Mesenchymal stem cell (in vitro differentiated cells and primary cell): ENCODE measurements at regions not wholly inside any gene's neighbourhood (a gene's known extent, or its start where the extent isn't known, plus 50 kb on each side); places are given as distances from the start of the nearest gene placed in this dataset.

ENCODE experiments used
- DNase-seq: peaks from one replicate; pipeline ENCODE4 v3.0.0-alpha.2; 2013
- H2AFZ ChIP-seq: one replicate; pipeline ENCODE4 v1.6.1; 2013; ENCODE audit warnings: low read depth, mild to moderate bottlenecking, control low read depth, inconsistent platforms, low read length, moderate library complexity
- H2AK5ac ChIP-seq: 2 replicates; pipeline ENCODE4 v1.6.1; 2013; ENCODE audit warnings: low read length, moderate library complexity, mild to moderate bottlenecking, inconsistent platforms; ENCODE audit not compliant: severe bottlenecking
- H2BK120ac ChIP-seq: one replicate; pipeline ENCODE4 v1.6.1; 2013; ENCODE audit warnings: low read depth, mild to moderate bottlenecking, inconsistent platforms, low read length, moderate library complexity
- H2BK12ac ChIP-seq, 2 experiments: one replicate each; pipeline ENCODE4 v1.6.1; 2013; ENCODE audit warnings: inconsistent platforms in 2 of 2, low read length in 2 of 2, mild to moderate bottlenecking in 2 of 2, moderate library complexity in 2 of 2, control low read depth in 1 of 2
- H2BK15ac ChIP-seq: one replicate; pipeline ENCODE4 v1.6.1; 2013; ENCODE audit warnings: mild to moderate bottlenecking, low read depth, inconsistent platforms; ENCODE audit not compliant: poor library complexity, severe bottlenecking
- H2BK5ac ChIP-seq: 2 replicates; pipeline ENCODE4 v1.6.1; 2013; ENCODE audit warnings: low read depth, mild to moderate bottlenecking, low read length, control low read depth, inconsistent platforms; ENCODE audit not compliant: poor library complexity, severe bottlenecking
- H3K14ac ChIP-seq, 2 experiments: one replicate each; pipeline ENCODE4 v1.6.1; 2013; ENCODE audit warnings: inconsistent platforms in 2 of 2, low read length in 2 of 2, control low read depth in 1 of 2, mild to moderate bottlenecking in 1 of 2, moderate library complexity in 1 of 2
- H3K18ac ChIP-seq, 2 experiments: one replicate each; pipeline ENCODE4 v1.6.1; 2013; ENCODE audit warnings: inconsistent platforms in 2 of 2, low read length in 2 of 2, control low read depth in 1 of 2, low read depth in 1 of 2, mild to moderate bottlenecking in 1 of 2
- H3K23ac ChIP-seq, 2 experiments: one replicate each; pipeline ENCODE4 v1.6.1; 2013; ENCODE audit warnings: inconsistent platforms in 2 of 2, low read length in 2 of 2, mild to moderate bottlenecking in 2 of 2, moderate library complexity in 2 of 2, control low read depth in 1 of 2
- H3K27ac ChIP-seq: 2 replicates; pipeline ENCODE4 v1.5.1; 2013; ENCODE audit warnings: mild to moderate bottlenecking, moderate library complexity, low read length, control low read depth, inconsistent platforms; ENCODE audit not compliant: poor library complexity, severe bottlenecking
- H3K27me3 ChIP-seq, 2 experiments: 2 replicates each; pipeline versions ENCODE4 v1.6.1 to v1.7.0; 2013; ENCODE audit warnings: low read length in 2 of 2, mild to moderate bottlenecking in 2 of 2, moderate library complexity in 2 of 2, control low read depth in 1 of 2, inconsistent platforms in 1 of 2; ENCODE audit not compliant: control insufficient read depth in 1 of 2, insufficient read depth in 1 of 2
- H3K36me3 ChIP-seq, 2 experiments: 2 replicates each; pipeline versions ENCODE4 v1.6.1 to v1.7.0; 2013; ENCODE audit warnings: low read length in 2 of 2, control low read depth in 1 of 2, inconsistent platforms in 1 of 2, low read depth in 1 of 2, mild to moderate bottlenecking in 1 of 2; ENCODE audit not compliant: insufficient read depth in 2 of 2, control insufficient read depth in 1 of 2
- H3K4ac ChIP-seq, 2 experiments: one replicate each; pipeline ENCODE4 v1.6.1; 2013; ENCODE audit warnings: inconsistent platforms in 2 of 2, low read length in 2 of 2, mild to moderate bottlenecking in 2 of 2, moderate library complexity in 2 of 2, control low read depth in 1 of 2, low read depth in 1 of 2
- H3K4me1 ChIP-seq: 2 replicates; pipeline ENCODE4 v1.6.1; 2013; ENCODE audit warnings: low read depth, low read length, control low read depth; ENCODE audit not compliant: control insufficient read depth, insufficient read depth
- H3K4me2 ChIP-seq: 2 replicates; pipeline ENCODE4 v1.6.1; 2013; ENCODE audit warnings: low read length, mild to moderate bottlenecking, inconsistent platforms; ENCODE audit not compliant: poor library complexity, severe bottlenecking
- H3K4me3 ChIP-seq, 2 experiments: 2 replicates each; pipeline versions ENCODE4 v1.5.1 to v1.7.0; 2013; ENCODE audit warnings: low read length in 2 of 2, mild to moderate bottlenecking in 2 of 2, control low read depth in 1 of 2, low read depth in 1 of 2; ENCODE audit not compliant: insufficient read depth in 1 of 2
- H3K79me1 ChIP-seq: replicated peaks from 2 replicates; pipeline ENCODE4 v1.6.1; 2013; ENCODE audit warnings: mild to moderate bottlenecking, control low read depth, low read length, inconsistent platforms; ENCODE audit not compliant: poor library complexity, severe bottlenecking
- H3K9ac ChIP-seq: 2 replicates; pipeline ENCODE4 v1.7.0; 2013; ENCODE audit warnings: mild to moderate bottlenecking, low read length, moderate library complexity
- H3K9me3 ChIP-seq: 2 replicates; pipeline ENCODE4 v1.7.0; 2013; ENCODE audit warnings: mild to moderate bottlenecking, low read length; ENCODE audit not compliant: control insufficient read depth
- H4K8ac ChIP-seq: one replicate; pipeline ENCODE4 v1.6.1; 2013; ENCODE audit warnings: inconsistent platforms, mild to moderate bottlenecking, low read length, moderate library complexity
- H4K91ac ChIP-seq: one replicate; pipeline ENCODE4 v1.6.1; 2013; ENCODE audit warnings: mild to moderate bottlenecking, low read length, inconsistent platforms
- WGBS: methylation state at CpG from one replicate; pipeline ENCODE4 v1.1.7; 2013; ENCODE audit warnings: mixed read lengths; 5-methylcytosine and 5-hydroxymethylcytosine counted together

DNA sequence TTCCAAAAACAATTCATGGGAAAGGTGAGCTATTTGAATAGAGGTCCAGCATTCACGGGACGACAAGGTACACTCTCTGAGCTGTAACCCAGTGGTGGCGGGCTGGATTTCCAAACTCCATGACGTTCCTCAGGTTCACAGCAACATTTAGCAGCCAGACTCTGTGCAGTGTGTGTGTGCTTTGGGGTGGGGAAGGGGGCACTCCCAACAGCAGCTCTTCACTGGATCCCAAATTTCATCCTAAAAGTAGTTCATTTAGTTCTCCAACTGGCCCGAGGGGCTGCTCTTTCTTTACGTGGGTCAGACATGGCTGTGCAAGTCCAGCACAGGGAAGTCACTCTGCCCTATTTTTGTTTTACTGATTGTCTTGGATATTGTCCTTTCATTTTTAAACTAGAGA lies 98.0 kb upstream of the IRX2 start:
- Histone ChIP-seq H3K4me3 (no peak overlapping the region), H3K27me3 (no peaks in the 10 kb centered on the region), H2BK12ac (no peak overlapping the region), H3K4ac (no peak overlapping the region), H3K79me1 (no peaks in the 10 kb centered on the region), H2AFZ (no peak overlapping the region), H2BK5ac (no peak overlapping the region), H3K27ac (no peak overlapping the region), H3K9ac (no peak overlapping the region), H3K9me3 (no peaks in the 10 kb centered on the region), H2AK5ac (no peak overlapping the region), H4K91ac (no peak overlapping the region), H3K18ac (no peak overlapping the region), H2BK120ac (no peak overlapping the region), H3K23ac (no peak overlapping the region), H3K4me2 (no peak overlapping the region), H2BK15ac (no peak overlapping the region), H3K4me1 (no peaks in the 10 kb centered on the region), H3K14ac (no peak overlapping the region), H3K36me3 (no peaks in the 10 kb centered on the region), H4K8ac (no peak overlapping the region)
- no peak for DNase-seq
- 83% methylated on average over 6 of the region's 6 CpGs for WGBS

DNA sequence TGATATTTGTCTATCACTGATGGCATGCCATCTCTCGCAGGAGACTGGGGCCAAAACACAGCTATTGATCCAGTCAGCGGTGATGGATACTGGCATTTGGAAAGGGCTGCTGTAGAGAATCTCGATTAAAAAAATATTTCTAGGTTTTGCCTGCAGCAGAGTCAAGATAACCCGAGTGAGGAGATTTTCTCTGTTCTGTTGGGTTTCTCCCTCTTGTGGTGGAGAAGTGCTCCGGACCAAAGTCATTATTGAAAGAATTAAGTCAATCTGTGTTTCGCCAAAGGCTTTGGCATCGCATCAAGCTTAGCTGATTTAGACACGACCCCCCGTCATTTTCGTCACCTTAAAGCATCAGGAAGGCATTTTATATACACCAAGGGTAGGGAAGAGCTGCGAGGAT lies 97.1 kb upstream of the IRX2 start:
- H3K36me3 ChIP-seq: no peaks in the 10 kb centered on the region
- no peak overlapping the region for H2AFZ ChIP-seq
- no peak overlapping the region for H2BK5ac ChIP-seq
- no peak overlapping the region for H3K9ac ChIP-seq
- H3K9me3 ChIP-seq: no peaks in the 10 kb centered on the region
- no peak overlapping the region for H3K14ac ChIP-seq
- no peak overlapping the region for H3K4me2 ChIP-seq
- H2BK12ac ChIP-seq: no peak overlapping the region
- H3K4me1 ChIP-seq: no peaks in the 10 kb centered on the region
- no peak overlapping the region for H3K4ac ChIP-seq
- H2AK5ac ChIP-seq: no peak overlapping the region
- H3K18ac ChIP-seq: no peak overlapping the region
- no peaks in the 10 kb centered on the region for H3K27me3 ChIP-seq
- no peak overlapping the region for H3K23ac ChIP-seq
- no peak overlapping the region for H3K4me3 ChIP-seq
- H4K91ac ChIP-seq: no peak overlapping the region
- H3K79me1 ChIP-seq: no peaks in the 10 kb centered on the region
- WGBS: 71% methylated on average over 11 of the region's 11 CpGs
- no peak overlapping the region for H3K27ac ChIP-seq
- H2BK15ac ChIP-seq: no peak overlapping the region
- H2BK120ac ChIP-seq: no peak overlapping the region
- no peak for DNase-seq
- H4K8ac ChIP-seq: no peak overlapping the region

DNA sequence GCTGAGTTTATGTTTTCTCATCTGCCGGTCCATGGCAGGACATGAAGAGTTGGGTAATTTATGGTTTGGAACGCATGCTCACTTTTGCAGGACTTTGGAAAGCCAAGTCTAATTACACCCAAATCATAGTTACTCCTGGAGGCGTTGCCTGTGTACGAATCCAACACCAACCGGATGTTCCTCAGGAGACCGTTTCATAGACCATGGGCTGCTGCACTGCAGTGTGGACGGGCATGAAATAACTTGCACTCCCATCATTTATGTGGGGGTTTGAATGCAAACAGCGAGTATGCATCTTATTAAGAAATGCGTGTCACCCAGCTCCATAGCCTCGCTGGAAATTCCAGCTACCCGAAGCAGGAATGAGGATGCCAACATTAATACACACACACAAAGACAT lies 96.1 kb upstream of the IRX2 start:
- no peak overlapping the region for H2AK5ac ChIP-seq
- H2BK15ac ChIP-seq: no peak overlapping the region
- H3K9me3 ChIP-seq: no peaks in the 10 kb centered on the region
- H3K4me1 ChIP-seq: no peaks in the 10 kb centered on the region
- H3K27me3 ChIP-seq: no peaks in the 10 kb centered on the region
- H4K8ac ChIP-seq: no peak overlapping the region
- no peak overlapping the region for H3K14ac ChIP-seq
- no peaks in the 10 kb centered on the region for H3K79me1 ChIP-seq
- H3K23ac ChIP-seq: no peak overlapping the region
- H2BK12ac ChIP-seq: no peak overlapping the region
- no peaks in the 10 kb centered on the region for H3K36me3 ChIP-seq
- H3K4me2 ChIP-seq: no peak overlapping the region
- H4K91ac ChIP-seq: no peak overlapping the region
- no peak overlapping the region for H3K9ac ChIP-seq
- no peak overlapping the region for H3K4ac ChIP-seq
- no peak for DNase-seq
- H2AFZ ChIP-seq: no peak overlapping the region
- WGBS: 85% methylated on average over 11 of the region's 11 CpGs
- H3K27ac ChIP-seq: no peak overlapping the region
- H3K18ac ChIP-seq: no peak overlapping the region
- H3K4me3 ChIP-seq: no peak overlapping the region
- H2BK5ac ChIP-seq: no peak overlapping the region
- H2BK120ac ChIP-seq: no peak overlapping the region

DNA sequence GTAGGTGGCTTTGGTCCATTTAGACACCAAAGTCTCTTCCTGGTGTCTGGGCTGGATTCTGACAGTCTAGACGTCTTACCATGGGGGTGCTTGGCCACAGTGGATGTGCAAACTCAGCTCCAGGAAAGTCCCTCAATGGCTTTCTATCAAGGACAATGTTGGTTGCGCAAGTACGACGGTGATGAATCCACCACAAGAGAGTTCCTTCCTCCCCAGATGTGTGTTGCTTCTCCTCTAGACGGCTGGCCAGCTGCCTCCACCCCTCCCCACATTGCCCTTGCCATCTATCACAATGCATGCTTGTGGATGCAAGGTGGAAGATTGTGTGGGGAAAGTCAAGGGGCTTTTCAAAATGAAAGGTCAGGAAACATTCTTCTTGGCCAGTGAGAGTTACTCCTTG lies 89.7 kb upstream of the IRX2 start:
- 73% methylated on average over 4 of the region's 5 CpGs for WGBS
- no peak for DNase-seq
- H2BK15ac ChIP-seq: no peak overlapping the region
- no peak overlapping the region for H3K9ac ChIP-seq
- H3K4me2 ChIP-seq: no peak overlapping the region
- H2BK5ac ChIP-seq: no peak overlapping the region
- no peak overlapping the region for H3K27ac ChIP-seq
- no peaks in the 10 kb centered on the region for H3K27me3 ChIP-seq
- no peaks in the 10 kb centered on the region for H3K36me3 ChIP-seq
- no peak overlapping the region for H3K23ac ChIP-seq
- H2BK120ac ChIP-seq: no peak overlapping the region
- no peaks in the 10 kb centered on the region for H3K79me1 ChIP-seq
- H2AFZ ChIP-seq: no peak overlapping the region
- no peak overlapping the region for H2AK5ac ChIP-seq
- H3K4me1 ChIP-seq: no peaks in the 10 kb centered on the region
- H4K91ac ChIP-seq: no peak overlapping the region
- no peak overlapping the region for H3K18ac ChIP-seq
- H3K14ac ChIP-seq: no peak overlapping the region
- H3K4ac ChIP-seq: no peak overlapping the region
- no peaks in the 10 kb centered on the region for H3K9me3 ChIP-seq
- no peak overlapping the region for H2BK12ac ChIP-seq
- H4K8ac ChIP-seq: no peak overlapping the region
- no peak overlapping the region for H3K4me3 ChIP-seq
